GM12878 (cell line): ENCODE measurements at regions not wholly inside any gene's neighbourhood (a gene's known extent, or its start where the extent isn't known, plus 50 kb on each side); places are given as distances from the start of the nearest gene placed in this dataset.

Experiments used
- ATAC-seq: fragments of 200-7000 bp; cut with Tn5 transposase; 3 replicates; pipeline ENCODE4 v1.9.1; 2020; ENCODE audit warnings: mild to moderate bottlenecking, moderate library complexity
- BruUV-seq: library from RNA; stranded (reverse); fragments of 400-500 nt; replicated peaks from 2 replicates; lab custom pipeline; 2021; lab: Mats Ljungman, UMichigan
- CTCF ChIA-PET: fragments of 300-600 bp; sonication (Branson Sonifier 250); formaldehyde crosslinking; extraction: SDS; loops from one replicate; lab custom pipeline; 2021; ENCODE audit warnings: inconsistent platforms; lab: Yijun Ruan, JAX
- POLR2A ChIA-PET: fragments of 350-600 bp; formaldehyde crosslinking; extraction: SDS; loops from one replicate; lab custom pipeline; 2021; ENCODE audit warnings: inconsistent platforms; lab: Charles Lee
- RAD21 ChIA-PET: fragments of 300-600 bp; sonication (Branson Sonifier 250); formaldehyde crosslinking; loops from one replicate; lab custom pipeline; 2023; ENCODE audit warnings: antibody characterized with exemption; ENCODE audit not compliant: unreplicated experiment; lab: Charles Lee
- SMC1A ChIA-PET: fragments of 300-600 bp; sonication (Branson Sonifier 250); formaldehyde crosslinking; loops from one replicate; lab custom pipeline; 2023; ENCODE audit not compliant: unreplicated experiment, uncharacterized antibody; lab: Charles Lee
- DNase-seq: peaks from one replicate; pipeline ENCODE4 v3.0.0-alpha.2; 2011; ENCODE audit warnings: low read depth, low spot score
- FAIRE-seq: peaks from 3 replicates; lab custom pipeline; 2011; peaks lifted over from hg19 to GRCh38; lab: Jason Lieb, UNC
- H2AFZ ChIP-seq: 2 replicates; pipeline ENCODE4 v1.6.0; 2011; ENCODE audit warnings: low read depth, low read length, control low read depth; ENCODE audit not compliant: control insufficient read depth
- H3K27ac ChIP-seq: 2 replicates; pipeline ENCODE4 v1.5.1; 2011; ENCODE audit warnings: control low read depth; ENCODE audit not compliant: control insufficient read depth, insufficient read depth
- H3K27me3 ChIP-seq, 2 experiments: replicated peaks in 1 of 2; 2 replicates each; pipeline versions ENCODE4 v1.6.0 to v1.6.1; 2011; ENCODE audit warnings: low read length in 1 of 2; ENCODE audit not compliant: control insufficient read depth in 2 of 2, insufficient read depth in 2 of 2
- H3K36me3 ChIP-seq, 2 experiments: 2 replicates each; pipeline ENCODE4 v1.5.1; 2011; ENCODE audit warnings: low read length in 1 of 2; ENCODE audit not compliant: control insufficient read depth in 2 of 2, insufficient read depth in 2 of 2
- H3K4me1 ChIP-seq: 2 replicates; pipeline ENCODE4 v1.6.1; 2011; ENCODE audit warnings: mild to moderate bottlenecking, low read length, moderate library complexity, mixed read lengths; ENCODE audit not compliant: control insufficient read depth, insufficient read depth
- H3K4me2 ChIP-seq: 2 replicates; pipeline ENCODE4 v1.6.0; 2011; ENCODE audit warnings: control low read depth; ENCODE audit not compliant: control insufficient read depth, insufficient read depth
- H3K4me3 ChIP-seq: fragments of 200-600 bp; sonication (generic); 2 replicates; pipeline ENCODE4 v1.5.1; 2016
- H3K79me2 ChIP-seq: 2 replicates; pipeline ENCODE4 v1.6.0; 2011; ENCODE audit warnings: low read length; ENCODE audit not compliant: control insufficient read depth, insufficient read depth
- H3K9ac ChIP-seq: 2 replicates; pipeline ENCODE4 v1.8.0; 2011; ENCODE audit warnings: low read length, control low read depth, mixed read lengths; ENCODE audit not compliant: control insufficient read depth, insufficient read depth
- H3K9me3 ChIP-seq: replicated peaks from 3 replicates; pipeline ENCODE4 v1.5.1; 2011; ENCODE audit warnings: mild to moderate bottlenecking, low read length; ENCODE audit not compliant: control insufficient read depth, insufficient read depth
- H4K20me1 ChIP-seq: 2 replicates; pipeline ENCODE4 v1.6.0; 2011; ENCODE audit not compliant: control insufficient read depth, insufficient read depth
- BHLHE40 ChIP-seq, 2 experiments: fragments of 450-650 bp in 1 of 2; IDR thresholded peaks; 2 replicates each; pipeline ENCODE4 v1.6.1; 2011 to 2017; ENCODE audit warnings: low read depth in 2 of 2, borderline replicate concordance in 1 of 2, improper control_type of control experiment in 1 of 2, low read length in 1 of 2, mild to moderate bottlenecking in 1 of 2
- ETV6 ChIP-seq, 2 experiments: fragments of 450-650 bp in 1 of 2; IDR thresholded peaks in 1 of 2; conservative IDR thresholded peaks in 1 of 2; 2 replicates each; pipeline ENCODE4 v1.6.1; 2014; ENCODE audit warnings: antibody characterized with exemption in 1 of 2, borderline replicate concordance in 1 of 2, low read depth in 1 of 2, mild to moderate bottlenecking in 1 of 2, moderate library complexity in 1 of 2
- KDM1A ChIP-seq: fragments of 200-600 bp; sonication (generic); IDR thresholded peaks from 2 replicates; pipeline ENCODE4 v1.6.1; 2016; ENCODE audit warnings: borderline replicate concordance
- NFYA ChIP-seq: IDR thresholded peaks from 2 replicates; pipeline ENCODE4 v1.6.1; 2011; ENCODE audit warnings: low read depth, mild to moderate bottlenecking, low read length, improper control_type of control experiment, borderline replicate concordance
- POLR2A ChIP-seq: IDR thresholded peaks from 2 replicates; pipeline ENCODE4 v1.6.1; 2011; ENCODE audit warnings: low read depth, mild to moderate bottlenecking, low read length
- SIX5 ChIP-seq: IDR thresholded peaks from 2 replicates; pipeline ENCODE4 v1.6.1; 2011; ENCODE audit warnings: mild to moderate bottlenecking, low read depth, low read length, moderate library complexity; ENCODE audit not compliant: severe bottlenecking
- STAT3 ChIP-seq: IDR thresholded peaks from 2 replicates; pipeline ENCODE4 v1.6.1; 2011; ENCODE audit warnings: low read depth, low read length, improper control_type of control experiment
- ZNF274 ChIP-seq: IDR thresholded peaks from one replicate; pipeline ENCODE4 v1.8.0; 2011; ENCODE audit not compliant: insufficient read length, insufficient read depth
- ZNF384 ChIP-seq: IDR thresholded peaks from 2 replicates; pipeline ENCODE4 v1.6.1; 2012; ENCODE audit warnings: low read depth, mild to moderate bottlenecking, low read length, improper control_type of control experiment, borderline replicate concordance
- WGBS: methylation state at CpG from one replicate; pipeline ENCODE4 v1.1.6; 2016; ENCODE audit warnings: low lambda C conversion rate; ENCODE audit not compliant: insufficient replicate concordance, insufficient coverage; ENCODE audit errors: missing lambda C conversion rate; 5-methylcytosine and 5-hydroxymethylcytosine counted together
- in situ Hi-C: fragments of 300-500 bp; cut with MboI; formaldehyde crosslinking; loops from 9 replicates; pipeline ENCODE4 v1.14.3; 2018; ENCODE audit warnings: mixed read lengths
- intact Hi-C: fragments of 100-400 bp; cut with micrococcal nuclease; formaldehyde crosslinking; loops from one replicate; pipeline ENCODE4 v1.14.2; 2022; ENCODE audit not compliant: unreplicated experiment
- TF ChIP-seq, protein P1 (sequence below): fragments of 450-650 bp; IDR thresholded peaks from 2 replicates; pipeline ENCODE4 v1.6.1; 2014; ENCODE audit warnings: mild to moderate bottlenecking

DNA sequence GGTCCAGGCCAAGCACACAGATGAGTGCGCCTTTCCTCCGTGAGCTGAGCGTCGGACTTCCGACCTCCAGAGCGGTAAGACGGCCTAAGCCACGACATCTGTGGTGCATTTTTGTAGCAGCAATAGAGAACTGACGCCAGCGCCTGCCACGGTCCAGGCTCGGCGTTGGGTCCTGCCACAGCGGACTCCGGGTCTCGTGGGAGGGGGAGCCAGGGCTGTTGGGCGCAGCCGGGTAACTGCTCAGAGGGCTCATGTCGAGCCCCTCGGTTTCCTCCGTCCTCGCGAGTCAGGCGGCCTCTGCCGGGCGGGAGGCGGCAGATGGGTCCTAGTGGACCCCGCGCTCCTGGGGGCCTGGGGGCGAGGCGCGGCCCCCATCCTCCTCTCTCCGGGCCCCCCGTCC lies 216.1 kb downstream of the QKI start:
- intact Hi-C loops = no loop called here
- FAIRE-seq (no peak), DNase-seq (no peak), ATAC-seq (no peak)
- Histone ChIP-seq H2AFZ (no peak overlapping the region), H3K4me1 (no peaks in the 10 kb centered on the region; the same call in 1 of the 2 replicates), H4K20me1 (no peaks in the 10 kb centered on the region), H3K79me2 (no peaks in the 10 kb centered on the region), H3K9ac (no peak overlapping the region), H3K4me3 (no peak overlapping the region), H3K27ac (no peak overlapping the region), H3K36me3 (no peaks in the 10 kb centered on the region), H3K9me3 (peaks cover 4% of the 10 kb centered on the region; the same call in 1 of the 3 replicates), H3K4me2 (no peak overlapping the region), H3K27me3 (no peaks in the 10 kb centered on the region)
- ChIA-PET RAD21 (no interaction called here), POLR2A (no interaction called here), SMC1A (no interaction called here), CTCF (no interaction called here)
- 76% methylated on average over 29 of the region's 34 CpGs for WGBS
- in situ Hi-C loops = no loop called here
- BruUV-seq = no TSS peak
- TF ChIP-seq KDM1A (no peak), ETV6 (conservative IDR thresholded peaks at IDR 0.05 in 1 of 2, IDR thresholded peaks at IDR 0.05 in 1 of 2; ENCODE audit: borderline replicate concordance in 1 of 2, low read depth in 1 of 2) (no peak), BHLHE40 (IDR thresholded peaks at IDR 0.05; ENCODE audit: borderline replicate concordance in 1 of 2, low read depth in 2 of 2, low read length in 1 of 2) (no peak), SIX5 (no peak), ZNF274 (no peak), NFYA (no peak), ZNF384 (no peak), POLR2A (no peak), STAT3 (no peak)
- TF ChIP-seq, protein P1, sequence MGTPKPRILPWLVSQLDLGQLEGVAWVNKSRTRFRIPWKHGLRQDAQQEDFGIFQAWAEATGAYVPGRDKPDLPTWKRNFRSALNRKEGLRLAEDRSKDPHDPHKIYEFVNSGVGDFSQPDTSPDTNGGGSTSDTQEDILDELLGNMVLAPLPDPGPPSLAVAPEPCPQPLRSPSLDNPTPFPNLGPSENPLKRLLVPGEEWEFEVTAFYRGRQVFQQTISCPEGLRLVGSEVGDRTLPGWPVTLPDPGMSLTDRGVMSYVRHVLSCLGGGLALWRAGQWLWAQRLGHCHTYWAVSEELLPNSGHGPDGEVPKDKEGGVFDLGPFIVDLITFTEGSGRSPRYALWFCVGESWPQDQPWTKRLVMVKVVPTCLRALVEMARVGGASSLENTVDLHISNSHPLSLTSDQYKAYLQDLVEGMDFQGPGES = no peak
